ENCODE measurements at regions not wholly inside any gene's neighbourhood (a gene's known extent, or its start where the extent isn't known, plus 50 kb on each side); places are given as distances from the start of the nearest gene placed in this dataset.

DNA sequence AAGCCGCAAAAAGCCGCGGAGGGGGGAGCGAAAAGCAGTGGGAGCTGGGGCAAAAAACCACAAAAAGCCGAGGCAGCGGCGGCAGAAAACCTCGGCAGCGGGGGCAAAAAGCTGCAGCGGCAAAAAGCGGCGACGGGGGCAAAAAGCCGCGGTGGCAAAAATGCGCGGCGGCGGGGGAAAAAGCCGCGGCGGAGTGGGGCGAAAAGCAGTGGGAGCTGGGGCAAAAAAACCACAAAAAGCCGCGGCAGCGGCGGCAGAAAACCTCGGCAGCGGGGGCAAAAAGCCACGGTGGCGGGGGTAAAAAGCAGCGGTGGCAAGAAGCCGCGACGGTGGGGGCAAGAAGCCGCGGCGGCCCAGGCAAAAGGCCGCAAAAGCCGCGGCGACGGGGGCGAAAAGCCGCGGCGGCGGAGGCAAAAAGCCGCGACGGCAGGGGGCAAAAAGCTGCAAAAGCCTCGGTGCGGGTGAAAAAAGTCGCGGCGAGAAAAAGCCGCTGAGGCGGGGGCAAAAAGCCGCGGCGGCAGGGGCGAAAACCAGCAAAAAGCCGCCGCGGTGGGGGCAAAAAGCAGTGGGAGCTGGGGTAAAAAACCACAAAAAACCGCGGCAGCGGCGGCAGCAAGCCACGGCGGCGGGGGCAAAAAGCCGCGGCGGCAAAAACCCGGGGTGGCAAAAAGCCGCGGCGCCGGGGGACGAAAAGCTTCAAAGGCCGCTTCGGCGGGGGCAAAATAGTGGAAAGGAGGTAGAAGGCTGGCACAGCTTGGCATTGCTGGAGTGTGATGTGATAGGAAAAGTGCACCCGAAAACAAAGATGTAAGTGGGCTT, 135.9 kb downstream of the ZNF92 start (continued):
- TF ChIP-seq ZMYM3 (CRISPR knock-in tag; IDR thresholded peaks at IDR 0.05) = peak; percentile 82
- TF ChIP-seq MED1 (CRISPR knock-in tag; IDR thresholded peaks at IDR 0.05) = no peak
- no peak for TF ChIP-seq JUND (CRISPR knock-in tag; IDR thresholded peaks at IDR 0.05)
- peak; percentile 64 for TF ChIP-seq PHF8 (CRISPR knock-in tag; IDR thresholded peaks at IDR 0.05)
- no peak for TF ChIP-seq MTA3 (CRISPR knock-in tag; IDR thresholded peaks at IDR 0.05)
- no peak for TF ChIP-seq ZNF337 (CRISPR knock-in tag; IDR thresholded peaks at IDR 0.05; ENCODE audit: borderline replicate concordance, low read depth)
- TF ChIP-seq ATM (IDR thresholded peaks at IDR 0.05; ENCODE audit: borderline replicate concordance) = no peak
- TF ChIP-seq NRL (CRISPR knock-in tag; IDR thresholded peaks at IDR 0.05; ENCODE audit: borderline replicate concordance) = no peak
- TF ChIP-seq, protein P1, sequence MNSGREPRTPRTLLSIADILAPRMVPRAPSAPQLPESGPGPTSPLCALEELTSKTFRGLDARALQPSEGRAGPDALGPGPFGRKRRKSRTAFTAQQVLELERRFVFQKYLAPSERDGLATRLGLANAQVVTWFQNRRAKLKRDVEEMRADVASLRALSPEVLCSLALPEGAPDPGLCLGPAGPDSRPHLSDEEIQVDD (CRISPR knock-in tag; IDR thresholded peaks at IDR 0.05; ENCODE audit: borderline replicate concordance) = no peak
- TF ChIP-seq ZMAT3 (CRISPR knock-in tag; conservative IDR thresholded peaks at IDR 0.05) = no peak
- no peak for TF ChIP-seq BHLHE40 (IDR thresholded peaks at IDR 0.05; ENCODE audit: low read length)
- TF ChIP-seq HMGA1 (CRISPR knock-in tag; conservative IDR thresholded peaks at IDR 0.05) = no peak
- TF ChIP-seq ZNF333 (CRISPR knock-in tag; IDR thresholded peaks at IDR 0.05; ENCODE audit: borderline replicate concordance) = no peak
- no peak for TF ChIP-seq ZNF569 (CRISPR knock-in tag; IDR thresholded peaks at IDR 0.05; ENCODE audit: borderline replicate concordance)
- TF ChIP-seq, protein P2, sequence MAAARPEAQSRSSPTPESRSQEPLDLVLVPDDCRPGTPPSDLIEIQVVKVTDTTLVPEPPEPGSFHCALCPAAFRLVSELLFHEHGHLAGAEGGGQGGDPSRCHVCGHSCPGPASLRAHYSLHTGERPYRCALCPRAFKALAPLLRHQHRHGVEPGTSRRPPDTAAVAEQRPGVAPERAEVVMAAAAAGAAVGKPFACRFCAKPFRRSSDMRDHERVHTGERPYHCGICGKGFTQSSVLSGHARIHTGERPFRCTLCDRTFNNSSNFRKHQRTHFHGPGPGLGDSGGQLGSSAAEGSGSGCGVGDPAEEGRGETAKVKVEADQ (CRISPR knock-in tag; IDR thresholded peaks at IDR 0.05; ENCODE audit: borderline replicate concordance) = no peak
- no peak for TF ChIP-seq ZSCAN31 (CRISPR knock-in tag; IDR thresholded peaks at IDR 0.05; ENCODE audit: low read depth)
- TF ChIP-seq, protein P3, sequence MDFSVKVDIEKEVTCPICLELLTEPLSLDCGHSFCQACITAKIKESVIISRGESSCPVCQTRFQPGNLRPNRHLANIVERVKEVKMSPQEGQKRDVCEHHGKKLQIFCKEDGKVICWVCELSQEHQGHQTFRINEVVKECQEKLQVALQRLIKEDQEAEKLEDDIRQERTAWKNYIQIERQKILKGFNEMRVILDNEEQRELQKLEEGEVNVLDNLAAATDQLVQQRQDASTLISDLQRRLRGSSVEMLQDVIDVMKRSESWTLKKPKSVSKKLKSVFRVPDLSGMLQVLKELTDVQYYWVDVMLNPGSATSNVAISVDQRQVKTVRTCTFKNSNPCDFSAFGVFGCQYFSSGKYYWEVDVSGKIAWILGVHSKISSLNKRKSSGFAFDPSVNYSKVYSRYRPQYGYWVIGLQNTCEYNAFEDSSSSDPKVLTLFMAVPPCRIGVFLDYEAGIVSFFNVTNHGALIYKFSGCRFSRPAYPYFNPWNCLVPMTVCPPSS (IDR thresholded peaks at IDR 0.05) = no peak
- no peak for TF ChIP-seq ZEB1 (IDR thresholded peaks at IDR 0.05; ENCODE audit: insufficient replicate concordance, low read depth)
- no peak for TF ChIP-seq ZNF674 (CRISPR knock-in tag; IDR thresholded peaks at IDR 0.05; ENCODE audit: low read depth)
- no peak for TF ChIP-seq RFX3 (CRISPR knock-in tag; IDR thresholded peaks at IDR 0.05)
- no peak for TF ChIP-seq ZBTB42 (CRISPR knock-in tag; IDR thresholded peaks at IDR 0.05)
- TF ChIP-seq TP53 (CRISPR knock-in tag; conservative IDR thresholded peaks at IDR 0.05) = no peak
- no peak for TF ChIP-seq ZFP90 (CRISPR knock-in tag; IDR thresholded peaks at IDR 0.05; ENCODE audit: borderline replicate concordance)
- no peak for TF ChIP-seq CC2D1A (CRISPR knock-in tag; IDR thresholded peaks at IDR 0.05)
- peak; percentile 60 for TF ChIP-seq HNRNPK (IDR thresholded peaks at IDR 0.05; ENCODE audit: low read depth, low read length, poor library complexity, severe bottlenecking)
- TF ChIP-seq MED13 (CRISPR knock-in tag; IDR thresholded peaks at IDR 0.05) = no peak
- no peak for TF ChIP-seq FOXJ3 (CRISPR knock-in tag; IDR thresholded peaks at IDR 0.05; ENCODE audit: borderline replicate concordance)
- peak; percentile 27; the same call in 1 of the 2 replicates for TF ChIP-seq GABPB1 (CRISPR knock-in tag; IDR thresholded peaks at IDR 0.05)
- TF ChIP-seq ZNF552 (CRISPR knock-in tag; IDR thresholded peaks at IDR 0.05; ENCODE audit: borderline replicate concordance) = no peak
- no peak for TF ChIP-seq GTF2F1 (IDR thresholded peaks at IDR 0.05; ENCODE audit: low read length)
- TF ChIP-seq DPF2 (CRISPR knock-in tag; IDR thresholded peaks at IDR 0.05; ENCODE audit: borderline replicate concordance, low read depth) = no peak
- no peak for TF ChIP-seq KAT8 (CRISPR knock-in tag; IDR thresholded peaks at IDR 0.05)
